ENCODE measurements at regions not wholly inside any gene's neighbourhood (a gene's known extent, or its start where the extent isn't known, plus 50 kb on each side); places are given as distances from the start of the nearest gene placed in this dataset.
A peak's percentile ranks its signal among the peaks of the same experiment; 100 is the strongest.

DNA sequence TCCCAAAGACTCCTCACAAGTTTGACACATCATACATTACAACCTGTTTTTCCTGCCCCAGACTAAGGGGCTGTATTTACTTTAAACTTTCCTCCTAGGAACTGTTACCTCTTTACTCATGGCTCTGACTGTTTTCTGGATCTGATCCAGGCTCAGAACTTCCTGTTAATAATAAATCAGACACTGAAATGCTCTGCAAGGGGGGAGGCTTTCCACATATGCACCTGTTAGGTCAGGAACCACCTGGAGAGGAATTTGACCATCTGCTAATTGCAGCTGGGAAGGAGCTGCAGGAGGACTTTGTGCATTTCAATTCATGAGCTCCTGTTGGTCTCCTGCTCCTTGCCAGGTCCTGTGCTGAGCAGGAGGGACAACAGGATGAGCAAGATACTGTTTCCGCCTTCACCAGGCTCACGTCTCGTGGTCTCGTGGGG, 476.9 kb upstream of the CDH5 start:
- Histone ChIP-seq H3K36me3 (ENCODE audit: control insufficient read depth in 2 of 4, insufficient read depth in 4 of 4, low read length in 3 of 4) (no peaks in the 10 kb centered on the region), H4K8ac (ENCODE audit: extremely low read depth, insufficient read depth, low read length) (no peak overlapping the region), H3K9ac (replicated peaks in 1 of 4; ENCODE audit: extremely low read depth in 1 of 4, low read depth in 3 of 4, low read length in 3 of 4) (no peak overlapping the region; a peak in 1 of 7 replicates), H3K4me3 (ENCODE audit: extremely low read depth in 1 of 4, insufficient read depth in 2 of 4, low read depth in 3 of 4, low read length in 4 of 4) (no peak overlapping the region), H2AK5ac (ENCODE audit: low read depth, low read length) (no peak overlapping the region), H3K4ac (replicated peaks; ENCODE audit: insufficient read length, low read depth, low read length) (no peak overlapping the region), H4K5ac (ENCODE audit: insufficient read length, low read depth, low read length) (no peak overlapping the region), H3K14ac (ENCODE audit: insufficient read length) (no peak overlapping the region), H3K56ac (replicated peaks; ENCODE audit: insufficient read length, low read depth, low read length) (no peak overlapping the region), H3K23me2 (ENCODE audit: low read depth, low read length) (no peaks in the 10 kb centered on the region), H3K9me3 (ENCODE audit: insufficient read depth in 2 of 2, low read depth in 1 of 2, low read length in 1 of 2) (no peaks in the 10 kb centered on the region), H2BK15ac (ENCODE audit: low read length) (no peak overlapping the region), H3K27me3 (replicated peaks in 1 of 4; ENCODE audit: control insufficient read depth in 3 of 4, extremely low read depth in 1 of 4, insufficient read depth in 3 of 4, low read length in 3 of 4) (no peaks in the 10 kb centered on the region), H2BK12ac (ENCODE audit: low read depth, low read length) (no peak overlapping the region), H3K4me1 (replicated peaks in 1 of 4; ENCODE audit: control insufficient read depth in 3 of 4, insufficient read depth in 4 of 4, low read length in 3 of 4) (peaks cover 0 to 3% (median under 1%) of the 10 kb centered on the region in 4 experiments; a peak in 3 of 7 replicates), H2AFZ (ENCODE audit: low read length) (peak overlapping the region; percentile 67), H3K4me2 (ENCODE audit: insufficient read depth in 1 of 2, low read depth in 2 of 2, low read length in 2 of 2) (no peak overlapping the region; a peak in 1 of 4 replicates), H4K91ac (replicated peaks; ENCODE audit: insufficient read length, low read length) (no peak overlapping the region), H3K18ac (ENCODE audit: extremely low read depth, low read length) (no peak overlapping the region), H3K79me2 (ENCODE audit: control insufficient read depth in 1 of 2, insufficient read depth in 2 of 2, low read length in 2 of 2) (no peaks in the 10 kb centered on the region), H2BK5ac (ENCODE audit: low read depth, low read length) (no peak overlapping the region), H3K79me1 (ENCODE audit: low read depth, low read length) (no peaks in the 10 kb centered on the region), H2BK120ac (replicated peaks; ENCODE audit: low read depth, low read length) (no peak overlapping the region), H4K20me1 (replicated peaks in 1 of 2; ENCODE audit: control insufficient read depth in 1 of 2, insufficient read depth in 2 of 2, low read length in 2 of 2) (no peaks in the 10 kb centered on the region), H3K27ac (ENCODE audit: low read depth, low read length) (no peak overlapping the region), H3K23ac (ENCODE audit: insufficient read length) (no peak overlapping the region), H2BK20ac (ENCODE audit: low read length) (no peak overlapping the region)
- CTCF ChIA-PET (ENCODE audit: partially characterized antibody): interaction anchor here (0.5 to 1.7 kb wide), 2 partner anchors 27 to 326 kb away, joined by 4 to 5 read pairs; no protein-coding TSS in a partner anchor
- FAIRE-seq (no peak), DNase-seq (ENCODE audit: low read depth in 1 of 2, low spot score in 2 of 2) (no peak)
- WGBS, 2 experiments (ENCODE audit: extremely low coverage in 1 of 2, insufficient coverage in 1 of 2, insufficient read length in 1 of 2, insufficient replicate concordance in 2 of 2, low coverage in 1 of 2, low lambda C conversion rate in 2 of 2, missing lambda C conversion rate in 1 of 2): 87% methylated on average over 4 of the region's 4 CpGs; no CpG with 5 or more reads in 1 of the 2 experiments
- POLR2A ChIA-PET (ENCODE audit: partially characterized antibody): no interaction called here
- TF ChIP-seq RNF2 (IDR thresholded peaks at IDR 0.05; ENCODE audit: borderline replicate concordance, low read depth, low read length, missing control alignments, poor library complexity, severe bottlenecking): no peak
- no peak for TF ChIP-seq FOSL1 (IDR thresholded peaks at IDR 0.05; ENCODE audit: insufficient read depth, low read depth, low read length)
- TF ChIP-seq SP4 (IDR thresholded peaks at IDR 0.05; ENCODE audit: low read length): no peak
- no peak for TF ChIP-seq CHD1 (IDR thresholded peaks at IDR 0.05; ENCODE audit: low read depth, low read length)
- no peak for TF ChIP-seq POLR2AphosphoS5 (IDR thresholded peaks at IDR 0.05; ENCODE audit: low read depth, low read length)
- TF ChIP-seq CREB1 (IDR thresholded peaks at IDR 0.05): no peak
- TF ChIP-seq JUND (IDR thresholded peaks at IDR 0.05; ENCODE audit: low read length): no peak
- no peak for TF ChIP-seq TAF1 (IDR thresholded peaks at IDR 0.05; ENCODE audit: low read depth, low read length)
- no peak for TF ChIP-seq BCL11A (IDR thresholded peaks at IDR 0.05; ENCODE audit: low read depth in 2 of 2, low read length in 2 of 2)

Data from H1 (cell line).